ENCODE measurements at regions not wholly inside any gene's neighbourhood (a gene's known extent, or its start where the extent isn't known, plus 50 kb on each side); places are given as distances from the start of the nearest gene placed in this dataset.
"Not testable (repeated sequence)": the region's sequence is repeated elsewhere in the genome, so short reads cannot be mapped to it uniquely, and the experiment has no call there.

DNA sequence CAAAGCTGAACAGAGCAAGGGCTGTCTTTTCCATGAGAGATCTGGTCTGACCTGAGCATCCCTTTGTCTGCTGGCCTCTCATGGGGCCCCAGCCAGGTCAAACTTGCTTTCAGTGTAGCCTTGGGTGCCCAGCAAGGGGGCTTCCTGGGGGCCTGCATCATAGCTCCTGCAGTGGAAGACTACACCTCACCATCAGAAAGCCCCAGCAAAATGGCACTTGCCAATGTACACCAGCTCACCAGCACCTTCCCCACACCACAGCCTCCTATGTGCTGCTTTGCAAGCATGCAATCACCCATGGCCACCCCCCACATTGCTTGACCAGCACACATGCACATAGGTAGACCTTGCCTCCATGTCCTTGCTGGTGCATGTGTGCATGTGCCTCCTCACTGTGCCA, 1478.1 kb downstream of the FSTL5 start:
- no peak for TF ChIP-seq ZNF274 (IDR thresholded peaks at IDR 0.05; ENCODE audit: low read depth, low read length)
- no peak overlapping the region for H3K4me3 ChIP-seq (ENCODE audit: low read length)

DNA sequence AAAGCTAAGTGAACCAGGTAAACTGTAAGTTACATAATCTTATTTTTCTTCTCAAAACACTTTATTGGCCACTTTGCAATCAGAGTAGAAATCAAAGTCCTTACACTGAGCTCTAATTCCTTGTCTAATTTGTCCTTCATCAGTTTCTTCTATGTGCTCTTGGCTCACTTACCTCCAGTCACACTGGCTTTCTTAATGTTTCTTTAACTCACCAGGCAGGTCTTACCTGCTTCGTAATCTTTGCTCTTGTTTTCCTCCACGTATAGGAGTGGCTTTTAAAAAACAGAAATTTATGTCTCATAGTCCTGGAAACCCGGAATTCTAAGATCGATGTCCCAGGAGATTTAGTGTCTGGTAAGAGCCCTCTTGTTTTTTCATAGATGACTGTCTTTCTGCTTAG, 1462.1 kb downstream of the FSTL5 start:
- H3K4me3 ChIP-seq (ENCODE audit: low read length) = no peak overlapping the region
- no peak for TF ChIP-seq ZNF274 (IDR thresholded peaks at IDR 0.05; ENCODE audit: low read depth, low read length)

DNA sequence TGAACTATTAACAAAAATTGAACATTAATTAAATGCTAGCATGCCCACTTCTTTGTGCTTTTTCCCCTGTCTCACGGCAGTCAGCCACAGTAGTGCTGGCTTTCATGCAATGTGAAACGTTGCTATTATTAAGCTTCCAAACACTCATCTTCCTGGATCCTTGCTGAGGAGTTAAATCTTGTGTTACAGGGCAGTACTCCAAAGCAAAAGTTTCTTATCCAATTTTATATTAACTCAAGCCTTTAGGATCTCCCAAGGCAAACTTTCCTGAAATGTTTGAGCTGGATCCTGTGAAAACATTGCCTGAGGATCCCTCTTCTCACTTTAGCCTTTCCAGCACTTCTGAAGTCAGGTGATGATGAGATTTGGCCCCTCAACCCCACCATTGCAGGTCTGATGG, 1454.8 kb downstream of the FSTL5 start:
- H3K4me3 ChIP-seq (ENCODE audit: low read length) = no peak overlapping the region
- no peak for TF ChIP-seq ZNF274 (IDR thresholded peaks at IDR 0.05; ENCODE audit: low read depth, low read length)

DNA sequence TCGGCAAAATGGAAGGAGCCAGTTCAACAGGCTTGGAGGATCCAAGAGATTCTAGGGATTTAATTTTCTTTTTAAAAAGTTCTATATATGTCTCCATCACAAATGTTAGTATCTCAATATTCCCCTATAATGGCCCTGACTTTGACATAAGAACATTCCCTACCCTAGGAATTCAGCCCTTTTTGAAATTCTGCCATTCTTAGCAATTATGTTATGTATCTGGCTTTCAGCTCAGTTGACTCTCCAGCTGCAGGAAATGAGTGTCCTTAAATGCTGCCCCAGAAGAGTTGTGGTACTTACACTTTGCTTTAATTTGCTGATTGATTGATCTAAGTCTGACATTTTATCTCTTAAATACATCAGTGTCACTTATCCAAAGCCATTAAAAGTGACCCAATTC, 1454.3 kb downstream of the FSTL5 start:
- no peak overlapping the region for H3K4me3 ChIP-seq (ENCODE audit: low read length)
- TF ChIP-seq ZNF274 (IDR thresholded peaks at IDR 0.05; ENCODE audit: low read depth, low read length) = no peak

DNA sequence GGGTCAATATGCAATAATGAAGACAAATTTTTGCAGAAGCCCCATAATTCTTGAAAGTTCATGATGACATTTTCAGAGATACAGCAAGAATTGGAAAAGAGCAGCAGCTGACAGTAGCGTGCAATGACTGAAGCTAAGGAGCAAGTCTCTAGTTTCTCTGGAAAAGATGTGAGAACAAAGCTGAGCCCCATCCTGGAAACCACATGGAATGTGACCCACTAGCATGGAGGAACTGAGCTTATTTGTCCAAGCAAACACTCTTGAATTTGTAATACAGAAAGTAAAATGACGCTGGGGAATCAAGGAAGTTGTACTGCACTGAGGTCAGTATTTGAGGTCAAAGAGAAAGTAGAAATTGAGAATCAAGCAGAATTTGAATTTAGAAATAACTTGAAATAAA, 1447.2 kb downstream of the FSTL5 start:
- H3K4me3 ChIP-seq (ENCODE audit: low read length) = no peak overlapping the region
- TF ChIP-seq ZNF274 (IDR thresholded peaks at IDR 0.05; ENCODE audit: low read depth, low read length) = no peak

DNA sequence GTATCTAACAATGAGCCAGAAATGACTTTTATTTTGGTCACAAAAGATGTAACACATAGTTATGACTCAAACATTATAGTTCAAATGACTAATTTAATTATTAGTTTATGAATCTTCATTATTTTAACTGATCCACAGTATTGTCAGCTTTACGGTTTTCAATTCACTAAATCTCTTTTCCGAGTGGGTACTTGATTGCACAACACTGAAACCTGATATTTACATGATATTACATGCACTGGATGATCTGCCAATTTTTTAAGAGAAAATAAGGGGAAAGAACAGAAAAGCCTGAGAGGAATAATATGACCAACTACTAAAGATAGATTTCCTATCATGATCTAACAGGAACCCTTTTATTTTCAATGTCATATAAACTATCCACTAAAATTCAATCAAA, 1446.0 kb downstream of the FSTL5 start:
- H3K4me3 ChIP-seq (ENCODE audit: low read length) = no peak overlapping the region
- no peak for TF ChIP-seq ZNF274 (IDR thresholded peaks at IDR 0.05; ENCODE audit: low read depth, low read length)

DNA sequence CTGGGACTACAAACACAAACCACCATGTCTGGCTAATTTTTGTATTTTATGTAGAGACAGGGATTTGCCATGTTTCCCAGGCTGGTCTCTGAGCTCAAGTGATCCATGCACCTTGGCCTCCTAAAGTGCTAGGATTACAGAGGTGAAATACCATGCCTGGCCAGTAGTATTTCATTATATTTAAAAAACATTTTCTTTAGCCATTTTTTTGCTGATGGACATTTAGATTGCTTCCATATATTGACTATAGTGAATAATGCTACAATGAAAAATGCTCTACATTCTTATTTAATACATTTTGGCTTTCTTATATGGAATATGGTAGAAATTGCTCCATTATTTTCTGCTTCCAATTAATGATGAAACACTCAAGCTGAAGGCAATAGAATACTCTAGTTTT, 1439.7 kb downstream of the FSTL5 start:
- no peak for TF ChIP-seq ZNF274 (IDR thresholded peaks at IDR 0.05; ENCODE audit: low read depth, low read length)
- H3K4me3 ChIP-seq (ENCODE audit: low read length) = no peak overlapping the region

DNA sequence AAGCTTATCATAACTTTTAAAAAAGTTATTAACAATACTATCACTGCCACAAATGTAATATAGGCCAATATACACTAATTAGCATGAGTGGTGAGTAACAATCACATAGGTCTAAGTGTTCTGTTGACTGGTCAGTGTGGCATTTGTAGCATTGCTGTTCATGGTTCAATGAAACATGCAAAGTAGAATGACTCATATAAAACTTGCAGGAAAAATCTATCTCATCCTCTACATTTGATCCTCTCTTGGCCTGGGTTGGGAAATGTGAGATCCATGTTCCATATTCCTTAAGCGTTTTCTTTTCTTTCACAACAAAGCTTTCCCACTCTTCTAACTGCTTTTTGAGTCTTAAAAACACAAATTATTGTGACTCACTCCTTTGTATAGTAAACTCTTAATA, 1418.7 kb downstream of the FSTL5 start:
- H3K4me3 ChIP-seq (ENCODE audit: low read length) = no peak overlapping the region
- TF ChIP-seq ZNF274 (IDR thresholded peaks at IDR 0.05; ENCODE audit: low read depth, low read length) = no peak

DNA sequence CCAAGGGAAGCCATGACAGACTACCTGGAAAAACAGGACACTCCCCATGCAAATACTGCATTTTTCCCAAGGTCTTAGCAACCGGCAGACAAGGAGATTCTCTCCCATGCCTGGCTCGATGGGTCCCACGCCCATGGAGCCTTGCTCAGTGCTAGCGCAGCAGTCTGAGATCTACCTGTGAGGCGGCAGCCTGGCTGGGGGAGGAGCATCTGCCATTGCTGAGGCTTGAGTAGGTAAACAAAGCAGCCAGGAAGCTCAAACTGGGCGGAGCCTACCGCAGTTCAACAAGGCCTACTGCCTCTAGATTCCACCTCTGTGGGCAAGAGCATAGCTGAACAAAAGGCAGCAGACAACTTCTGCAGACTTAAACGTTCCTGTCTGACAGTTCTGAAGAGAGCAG, 1417.2 kb downstream of the FSTL5 start:
- H3K4me3 ChIP-seq (ENCODE audit: low read length) = not testable (repeated sequence)

DNA sequence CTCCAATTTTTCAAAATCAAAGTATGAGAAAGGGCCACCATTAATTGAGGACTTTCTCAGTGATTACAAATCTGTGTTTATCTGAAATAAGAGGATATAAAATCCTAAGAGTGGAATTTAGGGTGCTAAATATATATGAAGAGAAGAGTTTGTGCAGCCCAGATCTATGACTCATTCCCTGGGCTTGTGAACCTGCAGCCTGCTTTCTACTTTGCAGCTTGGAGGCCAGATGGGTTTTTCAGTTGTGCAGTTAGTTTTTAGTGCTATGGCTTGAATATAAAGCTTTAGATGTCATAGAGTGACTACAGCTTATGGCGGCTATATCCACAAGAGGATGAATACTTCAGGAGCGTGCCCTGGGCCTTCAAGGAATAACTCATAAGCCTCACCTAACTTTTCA, 1391.1 kb downstream of the FSTL5 start:
- no peak for TF ChIP-seq ZNF274 (IDR thresholded peaks at IDR 0.05; ENCODE audit: low read depth, low read length)
- no peak overlapping the region for H3K4me3 ChIP-seq (ENCODE audit: low read length)

DNA sequence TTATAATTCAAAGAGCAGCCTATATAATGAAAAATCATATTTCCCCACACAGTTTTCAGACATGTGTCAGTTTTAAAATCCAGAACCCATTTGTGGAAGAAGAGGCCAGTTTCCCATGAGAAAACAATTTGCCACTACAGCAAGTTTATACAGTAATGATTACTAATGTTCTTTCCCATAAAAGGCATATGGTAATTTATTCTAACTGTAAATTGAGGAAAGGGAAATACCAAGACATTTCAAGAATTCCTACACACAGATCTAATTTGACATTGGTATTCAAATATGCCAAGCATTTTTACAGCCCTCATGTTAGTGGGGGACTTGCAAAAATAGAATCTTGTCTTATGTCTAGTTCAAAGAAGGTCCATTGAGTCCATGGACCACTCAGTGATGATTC, 1368.6 kb downstream of the FSTL5 start:
- no peak for TF ChIP-seq ZNF274 (IDR thresholded peaks at IDR 0.05; ENCODE audit: low read depth, low read length)
- H3K4me3 ChIP-seq (ENCODE audit: low read length) = no peak overlapping the region

DNA sequence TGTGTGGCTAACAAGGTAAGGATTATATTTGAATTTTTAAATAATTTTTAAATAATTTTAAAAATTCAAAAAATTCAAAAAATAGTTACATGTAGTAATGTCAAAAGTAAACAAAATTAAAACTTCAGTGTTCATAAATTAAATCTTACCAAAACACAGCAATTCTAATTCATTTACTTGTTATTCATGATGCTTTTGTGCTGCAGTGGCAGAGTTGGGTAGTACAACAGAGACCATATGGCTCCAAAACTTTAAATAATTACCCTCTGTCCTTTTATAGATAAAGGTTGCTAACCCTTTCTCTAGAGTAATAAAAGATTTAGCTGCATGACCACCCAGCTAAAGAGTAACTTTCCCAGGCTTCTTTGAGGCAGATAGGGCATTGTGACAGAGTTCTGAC, 1355.6 kb downstream of the FSTL5 start:
- no peak for TF ChIP-seq ZNF274 (IDR thresholded peaks at IDR 0.05; ENCODE audit: low read depth, low read length)
- H3K4me3 ChIP-seq (ENCODE audit: low read length) = no peak overlapping the region

DNA sequence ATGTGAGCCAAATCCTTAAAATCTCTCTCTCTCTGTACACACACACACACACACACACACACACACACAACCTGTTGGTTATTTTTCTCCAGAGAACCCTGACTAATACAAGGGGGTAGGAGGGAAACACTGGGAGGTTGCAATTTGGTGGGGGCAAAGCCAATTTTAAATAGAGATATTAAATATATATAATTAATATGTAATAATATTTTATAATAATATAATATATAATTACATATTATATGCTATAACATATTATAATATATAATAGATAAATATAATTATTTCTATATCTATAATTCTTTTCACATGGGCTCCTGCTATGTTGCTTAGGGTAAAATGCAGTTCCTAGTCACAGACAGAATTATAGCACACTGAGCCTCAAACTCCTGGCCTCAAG, 1354.2 kb downstream of the FSTL5 start:
- TF ChIP-seq ZNF274 (IDR thresholded peaks at IDR 0.05; ENCODE audit: low read depth, low read length) = no peak
- H3K4me3 ChIP-seq (ENCODE audit: low read length) = no peak overlapping the region

DNA sequence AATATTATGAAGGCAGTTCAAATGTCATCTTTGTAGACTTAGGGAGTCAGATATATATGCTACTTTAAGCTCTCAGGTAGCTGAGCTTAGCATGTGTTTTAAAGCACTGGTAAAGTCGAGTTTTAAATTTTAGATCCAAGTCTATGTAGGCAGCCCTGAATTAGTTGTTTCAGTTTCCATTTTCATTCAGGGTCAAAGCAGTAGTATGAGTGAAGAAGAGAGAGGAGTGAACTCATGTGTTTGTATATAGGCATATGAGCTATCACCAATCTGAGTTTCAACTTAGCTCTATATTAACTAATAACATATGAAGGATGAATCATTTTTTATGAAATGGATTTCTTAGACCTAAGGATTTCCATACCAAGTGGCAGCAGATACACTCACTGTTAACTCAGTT, 1353.4 kb downstream of the FSTL5 start:
- no peak for TF ChIP-seq ZNF274 (IDR thresholded peaks at IDR 0.05; ENCODE audit: low read depth, low read length)

DNA sequence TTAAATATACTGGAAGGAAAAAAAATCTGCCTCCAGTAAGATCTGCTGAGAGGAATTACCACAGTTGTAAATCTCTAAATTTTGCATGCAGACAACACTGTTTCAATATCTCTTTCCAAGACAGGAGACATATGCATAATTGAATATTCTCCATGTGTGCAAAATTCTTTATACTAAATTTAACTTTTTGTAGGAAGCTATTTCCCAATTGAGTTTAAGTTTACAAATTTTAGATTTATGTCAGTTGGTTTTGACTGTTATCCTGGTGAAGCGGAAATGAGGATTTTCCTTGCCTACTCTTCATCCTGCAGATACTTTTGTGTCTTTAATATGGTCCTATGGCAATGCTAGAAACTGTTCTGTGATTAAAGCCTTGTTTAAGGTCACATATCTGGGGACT, 1352.9 kb downstream of the FSTL5 start:
- H3K4me3 ChIP-seq (ENCODE audit: low read length) = no peak overlapping the region
- no peak for TF ChIP-seq ZNF274 (IDR thresholded peaks at IDR 0.05; ENCODE audit: low read depth, low read length)

More for the DNA sequence above, 1353.4 kb downstream of the FSTL5 start:
- no peak overlapping the region for H3K4me3 ChIP-seq (ENCODE audit: low read length)

DNA sequence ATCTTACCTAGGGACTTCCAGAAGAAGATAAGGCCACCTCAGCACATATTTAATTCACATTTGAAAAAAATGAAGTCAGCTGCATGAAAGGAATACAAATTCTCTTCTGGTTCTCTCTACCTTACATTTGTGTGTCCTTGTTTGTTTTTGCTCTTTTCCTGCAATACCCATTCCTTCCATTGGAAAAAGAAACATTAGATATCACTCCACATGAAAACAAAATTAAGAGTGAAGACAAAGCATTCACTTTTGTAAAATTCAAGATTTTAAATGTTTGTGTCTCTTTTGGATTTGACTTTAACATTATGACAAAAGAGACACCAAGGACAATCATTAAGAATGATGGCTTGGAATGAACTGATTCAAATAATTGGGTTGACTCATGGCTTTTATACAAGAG, 1351.8 kb downstream of the FSTL5 start:
- H3K4me3 ChIP-seq (ENCODE audit: low read length) = no peak overlapping the region
- no peak for TF ChIP-seq ZNF274 (IDR thresholded peaks at IDR 0.05; ENCODE audit: low read depth, low read length)

DNA sequence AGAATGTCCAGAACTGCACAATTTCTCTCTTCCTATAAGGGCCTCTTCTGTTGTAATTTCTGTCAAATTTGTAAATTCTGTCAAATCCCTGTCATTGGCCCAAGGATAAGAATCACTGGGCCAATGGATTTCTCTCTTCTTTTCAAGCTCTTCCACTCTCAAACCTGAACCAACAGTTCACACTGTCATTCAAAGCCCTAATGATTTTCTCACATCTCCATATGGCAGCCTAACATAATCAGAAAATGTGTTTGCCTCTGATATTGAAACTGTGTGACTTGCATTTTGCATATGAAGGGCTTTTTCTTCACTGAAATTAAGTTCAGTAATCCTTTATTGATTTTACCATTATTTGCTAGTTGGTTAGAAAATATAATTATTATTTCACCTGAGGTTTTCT, 1349.1 kb downstream of the FSTL5 start:
- no peak overlapping the region for H3K4me3 ChIP-seq (ENCODE audit: low read length)
- TF ChIP-seq ZNF274 (IDR thresholded peaks at IDR 0.05; ENCODE audit: low read depth, low read length) = no peak

All from GM08714 (cell line).